Prostate gland (tissue), 2 donors: ENCODE measurements at regions not wholly inside any gene's neighbourhood (a gene's known extent, or its start where the extent isn't known, plus 50 kb on each side); places are given as distances from the start of the nearest gene placed in this dataset.

Experiments used
- CTCF ChIP-seq, 4 experiments: fragments of 200-600 bp in 2 of 4; fragments of 450-650 bp in 2 of 4; sonication (generic) in 2 of 4; IDR thresholded peaks; 1 replicate in 3 of 4; 2 replicates in 1 of 4; pipeline ENCODE4 v1.5.1; 2016 to 2019; ENCODE audit warnings: antibody characterized with exemption in 4 of 4, mild to moderate bottlenecking in 2 of 4, moderate library complexity in 2 of 4
- POLR2A ChIP-seq: fragments of 450-650 bp; IDR thresholded peaks from one replicate; pipeline ENCODE4 v1.6.1; 2016; ENCODE audit warnings: antibody characterized with exemption, mild to moderate bottlenecking

- TF ChIP-seq CTCF (IDR thresholded peaks at IDR 0.05), result no peak
- TF ChIP-seq POLR2A, result no peak
Measured at GRCh38 chr2:111696226-111696625, 187.8 kb downstream of the ANAPC1 start.
